ENCODE measurements at regions not wholly inside any gene's neighbourhood (a gene's known extent, or its start where the extent isn't known, plus 50 kb on each side); places are given as distances from the start of the nearest gene placed in this dataset.

DNA sequence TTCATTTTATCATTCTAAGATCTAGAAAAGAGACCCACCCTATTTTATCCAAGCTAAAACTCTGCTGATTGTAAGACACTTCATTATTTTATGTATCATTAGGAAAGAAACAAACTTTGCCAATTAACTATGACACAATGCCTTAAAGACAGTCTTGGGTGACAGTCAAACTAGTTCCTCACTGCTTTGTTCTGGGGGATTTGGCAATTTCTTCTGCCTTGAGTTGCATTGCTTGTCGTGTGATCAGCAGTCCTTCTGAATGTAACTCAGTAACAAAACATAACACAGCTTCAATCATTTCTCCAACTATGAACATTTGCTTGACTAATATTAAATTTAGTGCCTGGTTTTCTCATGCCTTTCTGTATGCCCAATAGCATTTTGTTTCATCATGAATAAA, 577.9 kb upstream of the DIPK2B start:
- TF ChIP-seq, protein P1, sequence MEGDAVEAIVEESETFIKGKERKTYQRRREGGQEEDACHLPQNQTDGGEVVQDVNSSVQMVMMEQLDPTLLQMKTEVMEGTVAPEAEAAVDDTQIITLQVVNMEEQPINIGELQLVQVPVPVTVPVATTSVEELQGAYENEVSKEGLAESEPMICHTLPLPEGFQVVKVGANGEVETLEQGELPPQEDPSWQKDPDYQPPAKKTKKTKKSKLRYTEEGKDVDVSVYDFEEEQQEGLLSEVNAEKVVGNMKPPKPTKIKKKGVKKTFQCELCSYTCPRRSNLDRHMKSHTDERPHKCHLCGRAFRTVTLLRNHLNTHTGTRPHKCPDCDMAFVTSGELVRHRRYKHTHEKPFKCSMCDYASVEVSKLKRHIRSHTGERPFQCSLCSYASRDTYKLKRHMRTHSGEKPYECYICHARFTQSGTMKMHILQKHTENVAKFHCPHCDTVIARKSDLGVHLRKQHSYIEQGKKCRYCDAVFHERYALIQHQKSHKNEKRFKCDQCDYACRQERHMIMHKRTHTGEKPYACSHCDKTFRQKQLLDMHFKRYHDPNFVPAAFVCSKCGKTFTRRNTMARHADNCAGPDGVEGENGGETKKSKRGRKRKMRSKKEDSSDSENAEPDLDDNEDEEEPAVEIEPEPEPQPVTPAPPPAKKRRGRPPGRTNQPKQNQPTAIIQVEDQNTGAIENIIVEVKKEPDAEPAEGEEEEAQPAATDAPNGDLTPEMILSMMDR (IDR thresholded peaks at IDR 0.05; ENCODE audit: borderline replicate concordance, control extremely low read depth, extremely low read depth, insufficient read depth, missing control alignments), result no peak
- in situ Hi-C loops (cut with MboI; ENCODE audit: low sequenced_read_pairs, unreplicated experiment), result no loop called here
- DNase-seq (ENCODE audit: low spot score), result no peak

DNA sequence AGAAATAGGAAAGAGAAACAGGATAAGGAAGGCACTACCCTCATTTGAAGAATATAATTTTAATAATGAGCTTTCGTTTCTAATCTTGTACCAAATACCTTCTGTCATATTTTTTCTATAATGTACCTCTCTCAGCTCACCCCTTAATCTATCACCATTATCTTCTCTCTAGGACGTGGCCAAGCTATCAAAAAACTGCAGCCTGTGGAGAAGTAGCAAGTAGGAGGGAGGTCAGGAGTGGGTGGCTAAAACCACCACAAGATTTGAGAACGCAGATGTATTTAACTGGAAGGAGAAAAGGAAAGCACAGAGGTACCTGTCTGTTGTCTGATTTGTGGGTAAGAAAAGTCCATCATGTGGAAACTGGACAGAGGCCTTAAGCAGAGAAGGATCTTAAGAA, 576.7 kb upstream of the DIPK2B start:
- in situ Hi-C loops (cut with MboI; ENCODE audit: low sequenced_read_pairs, unreplicated experiment), result no loop called here
- TF ChIP-seq, protein P1 (IDR thresholded peaks at IDR 0.05; ENCODE audit: borderline replicate concordance, control extremely low read depth, extremely low read depth, insufficient read depth, missing control alignments), result no peak
- no peak for DNase-seq (ENCODE audit: low spot score)

DNA sequence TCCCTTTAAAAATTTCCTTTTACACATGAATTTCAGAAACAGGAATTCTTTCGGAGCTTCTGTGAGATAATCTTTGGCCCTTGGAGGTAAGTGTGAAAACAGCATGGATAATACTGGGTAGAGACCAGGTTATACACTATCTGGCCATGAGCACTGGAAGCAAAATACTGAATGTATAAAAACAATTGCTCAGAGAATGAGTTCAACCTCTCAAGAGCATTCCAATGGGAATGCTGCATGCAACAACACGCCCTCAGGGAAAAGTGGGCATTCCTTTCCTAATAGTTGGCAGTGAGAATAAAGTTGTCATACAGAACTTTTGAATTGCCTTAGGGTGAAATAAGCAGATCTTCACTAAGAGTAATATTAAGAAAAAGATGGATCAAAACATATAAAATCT, 574.8 kb upstream of the DIPK2B start:
- no peak for DNase-seq (ENCODE audit: low spot score)
- TF ChIP-seq, protein P1 (IDR thresholded peaks at IDR 0.05; ENCODE audit: borderline replicate concordance, control extremely low read depth, extremely low read depth, insufficient read depth, missing control alignments), result no peak
- in situ Hi-C loops (cut with MboI; ENCODE audit: low sequenced_read_pairs, unreplicated experiment), result no loop called here

DNA sequence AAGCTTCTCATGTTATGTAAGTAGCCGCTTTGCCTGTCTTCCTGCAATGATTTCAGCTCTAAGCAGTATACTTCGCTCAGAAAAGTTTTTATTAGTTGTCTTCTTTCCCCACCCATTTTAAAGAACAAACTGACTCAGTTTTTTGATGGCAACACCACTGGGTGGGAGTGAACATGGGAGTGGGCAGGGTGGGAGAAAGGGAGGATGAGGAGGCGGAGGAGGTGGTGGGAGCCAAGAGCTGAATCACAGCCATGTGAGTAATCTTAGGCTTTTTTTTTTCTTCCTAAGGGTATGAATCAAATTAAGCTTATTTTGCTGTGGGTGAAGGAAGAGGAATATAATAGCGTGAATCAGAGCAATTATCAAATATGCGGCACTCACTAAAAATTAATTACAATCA, 574.3 kb upstream of the DIPK2B start:
- TF ChIP-seq, protein P1 (IDR thresholded peaks at IDR 0.05; ENCODE audit: borderline replicate concordance, control extremely low read depth, extremely low read depth, insufficient read depth, missing control alignments), result no peak
- DNase-seq (ENCODE audit: low spot score), result no peak
- in situ Hi-C loops (cut with MboI; ENCODE audit: low sequenced_read_pairs, unreplicated experiment), result no loop called here

DNA sequence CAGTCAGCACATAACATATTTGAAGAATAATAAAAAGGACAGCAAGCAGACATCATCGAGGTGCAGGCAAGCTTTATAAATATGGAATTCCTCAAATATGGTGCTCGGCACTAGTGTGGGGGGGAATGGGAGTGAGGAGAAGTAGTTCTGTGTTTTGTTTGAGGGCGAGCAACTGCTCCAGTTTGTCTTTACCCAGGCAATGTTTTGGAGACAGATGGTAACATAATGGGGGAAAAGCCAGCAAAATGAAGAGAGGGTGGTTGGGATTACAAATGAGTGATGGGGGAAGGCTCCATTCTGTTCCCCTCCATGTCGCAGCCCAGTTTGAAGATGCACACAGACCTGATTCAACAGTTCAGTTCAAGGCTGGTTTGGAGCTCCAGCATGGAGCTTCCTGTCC, 572.9 kb upstream of the DIPK2B start:
- TF ChIP-seq, protein P1 (IDR thresholded peaks at IDR 0.05; ENCODE audit: borderline replicate concordance, control extremely low read depth, extremely low read depth, insufficient read depth, missing control alignments), result no peak
- in situ Hi-C loops (cut with MboI; ENCODE audit: low sequenced_read_pairs, unreplicated experiment), result no loop called here
- DNase-seq (ENCODE audit: low spot score), result no peak

DNA sequence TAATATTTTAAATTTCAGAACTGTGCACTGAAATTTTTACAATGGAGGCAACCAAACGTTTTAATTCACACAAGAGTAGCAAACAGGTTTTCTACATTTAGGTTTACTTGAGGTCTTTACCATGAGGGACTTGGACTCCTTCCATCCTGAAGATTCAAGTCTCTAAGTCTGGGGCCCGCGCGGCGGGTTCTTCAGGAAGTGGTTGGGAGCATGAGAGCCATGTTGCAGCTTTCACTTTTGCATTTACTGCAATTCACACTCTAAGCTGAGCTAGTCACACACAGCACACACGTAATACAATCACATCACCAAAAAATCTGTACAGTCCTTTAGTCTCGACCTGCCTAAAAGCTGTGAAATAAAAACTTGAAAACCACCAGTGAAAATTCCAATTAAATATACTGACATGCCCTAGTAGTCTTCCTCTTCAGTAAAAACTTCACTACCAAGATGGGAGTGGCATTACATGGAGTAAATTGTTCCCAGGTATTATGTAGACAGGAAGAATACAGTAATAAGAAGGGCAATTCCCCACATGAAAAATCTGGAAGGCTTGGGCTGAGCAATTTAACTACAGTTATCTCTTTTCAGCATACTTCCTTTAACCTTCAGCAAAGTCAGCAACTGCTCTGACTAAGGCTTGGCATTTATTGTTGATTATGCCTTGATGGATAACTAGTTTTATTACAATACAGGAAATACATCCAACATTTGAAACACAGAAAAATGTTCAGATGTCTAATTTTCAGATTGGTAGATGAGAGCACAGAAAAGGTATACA, 571.1 kb upstream of the DIPK2B start:
- in situ Hi-C loops (cut with MboI; ENCODE audit: low sequenced_read_pairs, unreplicated experiment), result no loop called here
- TF ChIP-seq, protein P1 (IDR thresholded peaks at IDR 0.05; ENCODE audit: borderline replicate concordance, control extremely low read depth, extremely low read depth, insufficient read depth, missing control alignments), result no peak
- DNase-seq (ENCODE audit: low spot score), result peak; percentile 32
